ENCODE measurements at regions not wholly inside any gene's neighbourhood (a gene's known extent, or its start where the extent isn't known, plus 50 kb on each side); places are given as distances from the start of the nearest gene placed in this dataset.

- Histone ChIP-seq H2BK15ac (ENCODE audit: low read depth, low read length) (no peak overlapping the region), H4K91ac (ENCODE audit: insufficient read length, low read depth, low read length) (no peak overlapping the region), H4K8ac (replicated peaks; ENCODE audit: insufficient read length, low read depth, low read length) (no peak overlapping the region), H3K14ac (ENCODE audit: insufficient read depth, low read length) (no peak overlapping the region), H3K4ac (ENCODE audit: low read depth, low read length) (no peak overlapping the region), H3K9ac (ENCODE audit: extremely low read depth, insufficient read length, low read length) (no peak overlapping the region), H2BK5ac (ENCODE audit: insufficient read length, low read length) (no peak overlapping the region), H3K27ac (ENCODE audit: insufficient read length, low read depth, low read length) (no peak overlapping the region), H2AFZ (ENCODE audit: low read length) (no peak overlapping the region), H3K23me2 (ENCODE audit: insufficient read length, low read depth, low read length, poor library complexity, severe bottlenecking) (no peaks in the 10 kb centered on the region), H3K27me3 (ENCODE audit: insufficient read depth, low read length) (no peaks in the 10 kb centered on the region), H3K23ac (ENCODE audit: insufficient read length, low read depth, low read length) (no peak overlapping the region), H2AK5ac (ENCODE audit: insufficient read length, low read length) (no peak overlapping the region), H3K79me1 (ENCODE audit: insufficient read depth, low read depth, low read length, poor library complexity, severe bottlenecking) (no peaks in the 10 kb centered on the region), H4K20me1 (ENCODE audit: control insufficient read depth, insufficient read depth, insufficient read length) (no peaks in the 10 kb centered on the region), H2BK20ac (ENCODE audit: low read depth, low read length, poor library complexity, severe bottlenecking) (no peak overlapping the region), H3T11ph (ENCODE audit: low read length) (no peak overlapping the region), H4K5ac (ENCODE audit: insufficient read length, low read depth, low read length) (no peak overlapping the region), H3K18ac (ENCODE audit: insufficient read length, low read depth, low read length) (no peak overlapping the region), H3K9me3 (ENCODE audit: control insufficient read depth, low read depth, low read length) (no peaks in the 10 kb centered on the region), H3K79me2 (ENCODE audit: insufficient read depth, low read length) (no peaks in the 10 kb centered on the region), H2BK120ac (ENCODE audit: low read depth, low read length, poor library complexity, severe bottlenecking) (no peak overlapping the region), H3K4me2 (ENCODE audit: insufficient read depth, insufficient read length, low read length) (no peak overlapping the region), H2BK12ac (ENCODE audit: insufficient read length, low read depth, low read length) (no peak overlapping the region), H3K56ac (ENCODE audit: insufficient read length, low read depth, low read length) (no peak overlapping the region), H3K4me1 (ENCODE audit: insufficient read depth, low read length) (no peaks in the 10 kb centered on the region)
- no peak for TF ChIP-seq CTCF (conservative IDR thresholded peaks at IDR 0.05)
- H3K36me3 Mint-ChIP-seq (ENCODE audit: insufficient read depth in 1 of 3, low read depth in 3 of 3) = 0 out of 7 replicates have a peak, but pooled peaks cover 0 to 2% (median 0%) of the 10 kb centered on the region in 3 experiments
- no peak overlapping the region for H3K27ac Mint-ChIP-seq
- H3K9me3 Mint-ChIP-seq = peaks cover 0 to 2% of the 10 kb centered on the region in 2 experiments; a peak in 2 of 5 replicates
- H3K4me1 Mint-ChIP-seq = 0 out of 4 replicates have a peak, but pooled peaks cover 3 to 7% of the 10 kb centered on the region in 2 experiments
- no peak for DNase-seq
- H3K4me3 Mint-ChIP-seq = no peak overlapping the region
- H3K27me3 Mint-ChIP-seq (ENCODE audit: low read depth) = peaks cover 1% of the 10 kb centered on the region; the same call in 1 of the 2 replicates
- WGBS (ENCODE audit: extremely low coverage, insufficient read length, low lambda C conversion rate) = no CpG with 5 or more reads among the region's 1 CpG
Observed at GRCh38 chr1:104929280-104929679, 1179.6 kb downstream of the AMY1C start.

All from H9 (cell line).